Parathyroid adenoma (tissue), 2 donors: ENCODE measurements at regions not wholly inside any gene's neighbourhood (a gene's known extent, or its start where the extent isn't known, plus 50 kb on each side); places are given as distances from the start of the nearest gene placed in this dataset.

ENCODE experiments used
- H2AFZ ChIP-seq: fragments of 300-600 bp; sonication (generic); one replicate; pipeline ENCODE4 v1.7.0; 2017; ENCODE audit warnings: antibody characterized with exemption, mild to moderate bottlenecking
- H3K27ac ChIP-seq: fragments of 300-600 bp; sonication (generic); one replicate; pipeline ENCODE4 v1.7.0; 2017
- H3K27me3 ChIP-seq: fragments of 300-600 bp; sonication (generic); one replicate; pipeline ENCODE4 v1.7.0; 2017; ENCODE audit warnings: low read length; ENCODE audit not compliant: control insufficient read depth, insufficient read depth
- H3K36me3 ChIP-seq: fragments of 300-600 bp; sonication (generic); one replicate; pipeline ENCODE4 v1.7.0; 2017; ENCODE audit warnings: low read length; ENCODE audit not compliant: control insufficient read depth, insufficient read depth
- H3K4me1 ChIP-seq: fragments of 300-600 bp; sonication (generic); one replicate; pipeline ENCODE4 v1.7.0; 2017; ENCODE audit warnings: control low read depth
- H3K4me2 ChIP-seq: fragments of 300-600 bp; sonication (generic); one replicate; pipeline ENCODE4 v1.7.0; 2017; ENCODE audit warnings: low read length
- H3K4me3 ChIP-seq: fragments of 300-600 bp; sonication (generic); one replicate; pipeline ENCODE4 v1.7.0; 2017; ENCODE audit warnings: low read depth, low read length
- H3K79me2 ChIP-seq: fragments of 300-600 bp; sonication (generic); one replicate; pipeline ENCODE4 v1.7.0; 2017; ENCODE audit warnings: control low read depth
- H3K9ac ChIP-seq: fragments of 300-600 bp; sonication (generic); one replicate; pipeline ENCODE4 v1.7.0; 2017; ENCODE audit warnings: mild to moderate bottlenecking
- H3K9me3 ChIP-seq: fragments of 300-600 bp; sonication (generic); one replicate; pipeline ENCODE4 v1.7.0; 2017; ENCODE audit warnings: low read length; ENCODE audit not compliant: control insufficient read depth
- CTCF ChIP-seq: fragments of 300-600 bp; sonication (generic); IDR thresholded peaks from one replicate; pipeline ENCODE4 v1.7.0; 2017; ENCODE audit warnings: antibody characterized with exemption, mild to moderate bottlenecking
- donor health status: primary hyperparathyroidism.

GRCh38 chr17:53668854-53669253 lies 153.9 kb upstream of the KIF2B start:
- Histone ChIP-seq H2AFZ (no peak overlapping the region), H3K36me3 (no peaks in the 10 kb centered on the region), H3K4me1 (no peaks in the 10 kb centered on the region), H3K4me3 (no peak overlapping the region), H3K9ac (no peak overlapping the region), H3K9me3 (no peaks in the 10 kb centered on the region), H3K27me3 (no peaks in the 10 kb centered on the region), H3K79me2 (no peaks in the 10 kb centered on the region), H3K27ac (no peak overlapping the region), H3K4me2 (no peak overlapping the region)
- no peak for TF ChIP-seq CTCF

GRCh38 chr17:53662608-53663007 lies 160.1 kb upstream of the KIF2B start:
- no peaks in the 10 kb centered on the region for H3K9me3 ChIP-seq
- no peak overlapping the region for H3K9ac ChIP-seq
- no peaks in the 10 kb centered on the region for H3K27me3 ChIP-seq
- H3K4me3 ChIP-seq = no peak overlapping the region
- no peak overlapping the region for H3K4me2 ChIP-seq
- no peaks in the 10 kb centered on the region for H3K4me1 ChIP-seq
- no peaks in the 10 kb centered on the region for H3K79me2 ChIP-seq
- no peak overlapping the region for H2AFZ ChIP-seq
- no peak for TF ChIP-seq CTCF
- no peaks in the 10 kb centered on the region for H3K36me3 ChIP-seq
- no peak overlapping the region for H3K27ac ChIP-seq

- no peak overlapping the region for H3K9ac ChIP-seq
- H3K27me3 ChIP-seq = no peaks in the 10 kb centered on the region
- H3K9me3 ChIP-seq = no peaks in the 10 kb centered on the region
- H2AFZ ChIP-seq = no peak overlapping the region
- no peaks in the 10 kb centered on the region for H3K36me3 ChIP-seq
- no peaks in the 10 kb centered on the region for H3K4me1 ChIP-seq
- no peaks in the 10 kb centered on the region for H3K79me2 ChIP-seq
- no peak overlapping the region for H3K4me2 ChIP-seq
- no peak overlapping the region for H3K27ac ChIP-seq
- no peak for TF ChIP-seq CTCF
- H3K4me3 ChIP-seq = no peak overlapping the region
Observed at GRCh38 chr17:53659181-53659580, 163.5 kb upstream of the KIF2B start.

DNA sequence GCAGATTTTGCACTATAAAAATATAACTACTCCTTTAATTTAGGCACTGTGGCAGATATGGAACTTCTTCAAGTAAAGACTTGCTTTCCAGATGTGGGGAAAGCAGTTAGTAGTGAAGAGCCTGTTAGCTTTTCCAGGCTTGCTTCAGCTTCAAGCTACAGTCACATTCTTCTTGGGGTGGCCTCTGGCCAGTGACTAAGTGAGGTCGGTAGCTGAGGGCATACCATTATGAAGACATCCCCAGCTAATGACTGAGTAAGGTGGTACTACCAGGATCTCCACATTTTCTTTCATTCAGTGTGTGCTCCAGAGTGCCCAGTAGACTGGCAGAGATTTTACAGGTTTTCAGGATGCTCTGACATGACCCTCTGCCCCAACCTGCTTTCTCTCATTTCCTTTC lies 167.1 kb upstream of the KIF2B start:
- Histone ChIP-seq H2AFZ (no peak overlapping the region), H3K4me2 (no peak overlapping the region), H3K4me3 (no peak overlapping the region), H3K36me3 (no peaks in the 10 kb centered on the region), H3K27me3 (no peaks in the 10 kb centered on the region), H3K27ac (no peak overlapping the region), H3K9me3 (no peaks in the 10 kb centered on the region), H3K79me2 (no peaks in the 10 kb centered on the region), H3K4me1 (no peaks in the 10 kb centered on the region), H3K9ac (no peak overlapping the region)
- TF ChIP-seq CTCF = no peak

DNA sequence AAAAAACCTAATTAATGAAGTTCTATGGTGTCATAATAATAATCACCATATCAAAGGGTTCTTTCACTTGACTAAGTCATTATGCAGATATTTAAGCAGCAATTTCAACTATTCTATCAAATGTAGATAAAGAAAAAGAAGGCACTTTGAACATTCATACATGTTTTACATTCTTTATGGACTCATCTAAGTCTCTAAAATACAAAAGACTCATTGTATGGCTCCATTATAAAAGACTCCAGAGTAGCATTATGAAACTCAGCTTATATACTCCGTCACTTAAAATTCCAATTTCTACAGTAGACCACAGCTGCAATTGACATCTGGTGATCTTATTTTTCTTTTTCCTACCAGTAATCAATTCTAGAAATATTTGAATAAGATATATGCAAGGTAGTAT lies 173.5 kb upstream of the KIF2B start:
- H3K36me3 ChIP-seq = no peaks in the 10 kb centered on the region
- no peak overlapping the region for H2AFZ ChIP-seq
- no peaks in the 10 kb centered on the region for H3K79me2 ChIP-seq
- H3K4me2 ChIP-seq = no peak overlapping the region
- H3K4me1 ChIP-seq = no peaks in the 10 kb centered on the region
- no peaks in the 10 kb centered on the region for H3K27me3 ChIP-seq
- no peak overlapping the region for H3K4me3 ChIP-seq
- TF ChIP-seq CTCF = no peak
- H3K9me3 ChIP-seq = no peaks in the 10 kb centered on the region
- no peak overlapping the region for H3K9ac ChIP-seq
- no peak overlapping the region for H3K27ac ChIP-seq
